WERI-Rb-1 (cell line): ENCODE measurements at regions not wholly inside any gene's neighbourhood (a gene's known extent, or its start where the extent isn't known, plus 50 kb on each side); places are given as distances from the start of the nearest gene placed in this dataset.

ENCODE experiments used
- DNase-seq: peaks from one replicate; pipeline ENCODE4 v3.0.0-alpha.2; 2020
- H3K27ac ChIP-seq: fragments of 250-450 bp; sonication (Bioruptor Pico); 2 replicates; pipeline ENCODE4 v1.5.1; 2020; ENCODE audit warnings: mild to moderate bottlenecking, moderate library complexity
- H3K27me3 ChIP-seq: fragments of 250-450 bp; sonication (Bioruptor Pico); 2 replicates; pipeline ENCODE4 v1.5.1; 2021; ENCODE audit warnings: mild to moderate bottlenecking, low read depth, moderate library complexity; ENCODE audit not compliant: insufficient read depth, severe bottlenecking
- H3K36me3 ChIP-seq: fragments of 250-450 bp; sonication (Bioruptor Pico); 2 replicates; pipeline ENCODE4 v1.5.1; 2020; ENCODE audit warnings: mild to moderate bottlenecking, moderate library complexity
- H3K4me3 ChIP-seq: 2 replicates; pipeline ENCODE4 v1.5.1; 2011; ENCODE audit warnings: low read depth, mild to moderate bottlenecking, control low read depth, low read length
- H3K9me3 ChIP-seq: fragments of 250-450 bp; sonication (Bioruptor Pico); 2 replicates; pipeline ENCODE4 v1.5.1; 2021; ENCODE audit warnings: mild to moderate bottlenecking, moderate library complexity; ENCODE audit not compliant: severe bottlenecking
- CTCF ChIP-seq: IDR thresholded peaks from 2 replicates; pipeline ENCODE4 v1.5.1; 2011; ENCODE audit warnings: low read depth, mild to moderate bottlenecking, control low read depth, inconsistent platforms, low read length

GRCh38 chr6:76416821-76417605 lies 344.6 kb upstream of the IMPG1 start:
- no peak for TF ChIP-seq CTCF

GRCh38 chr6:76403064-76403463 lies 330.6 kb upstream of the IMPG1 start:
- H3K27me3 ChIP-seq = no peaks in the 10 kb centered on the region
- H3K9me3 ChIP-seq = no peaks in the 10 kb centered on the region
- no peaks in the 10 kb centered on the region for H3K36me3 ChIP-seq
- no peak for TF ChIP-seq CTCF
- DNase-seq = no peak
- H3K4me3 ChIP-seq = no peak overlapping the region
- no peak overlapping the region for H3K27ac ChIP-seq

More at GRCh38 chr6:76416821-76417605, 344.6 kb upstream of the IMPG1 start:
- no peak for DNase-seq
- Histone ChIP-seq H3K27ac (no peak overlapping the region), H3K9me3 (no peaks in the 10 kb centered on the region), H3K4me3 (no peak overlapping the region), H3K27me3 (no peaks in the 10 kb centered on the region), H3K36me3 (no peaks in the 10 kb centered on the region)

GRCh38 chr6:76397966-76398365 lies 325.5 kb upstream of the IMPG1 start:
- H3K9me3 ChIP-seq = no peaks in the 10 kb centered on the region
- H3K27me3 ChIP-seq = no peaks in the 10 kb centered on the region

GRCh38 chr6:76382201-76382600 lies 309.7 kb upstream of the IMPG1 start:
- DNase-seq = no peak
- no peaks in the 10 kb centered on the region for H3K36me3 ChIP-seq
- H3K27me3 ChIP-seq = no peaks in the 10 kb centered on the region
- TF ChIP-seq CTCF = no peak
- no peak overlapping the region for H3K27ac ChIP-seq
- no peaks in the 10 kb centered on the region for H3K9me3 ChIP-seq
- no peak overlapping the region for H3K4me3 ChIP-seq

More at GRCh38 chr6:76397966-76398365, 325.5 kb upstream of the IMPG1 start:
- no peak for DNase-seq
- Histone ChIP-seq H3K27ac (no peak overlapping the region), H3K4me3 (no peak overlapping the region), H3K36me3 (no peaks in the 10 kb centered on the region)
- no peak for TF ChIP-seq CTCF

GRCh38 chr6:76381612-76382011 lies 309.1 kb upstream of the IMPG1 start:
- TF ChIP-seq CTCF = no peak
- no peaks in the 10 kb centered on the region for H3K36me3 ChIP-seq
- DNase-seq = no peak
- H3K9me3 ChIP-seq = no peaks in the 10 kb centered on the region
- no peak overlapping the region for H3K4me3 ChIP-seq
- no peak overlapping the region for H3K27ac ChIP-seq
- H3K27me3 ChIP-seq = no peaks in the 10 kb centered on the region

- Histone ChIP-seq H3K9me3 (no peaks in the 10 kb centered on the region), H3K36me3 (no peaks in the 10 kb centered on the region), H3K4me3 (no peak overlapping the region), H3K27ac (no peak overlapping the region), H3K27me3 (no peaks in the 10 kb centered on the region)
- peak; percentile 59 for TF ChIP-seq CTCF
- DNase-seq = peak; percentile 39
These were observed 278.8 kb upstream of the IMPG1 start for GRCh38 chr6:76351275-76351674.
